Tibial nerve (tissue), 3 donors: ENCODE measurements at regions not wholly inside any gene's neighbourhood (a gene's known extent, or its start where the extent isn't known, plus 50 kb on each side); places are given as distances from the start of the nearest gene placed in this dataset.

Experiments used
- POLR2A ChIP-seq, 2 donors: fragments of 450-650 bp; IDR thresholded peaks; one replicate each; pipeline ENCODE4 v1.6.1; 2017; ENCODE audit warnings: antibody characterized with exemption in 2 of 2, mild to moderate bottlenecking in 2 of 2, moderate library complexity in 2 of 2
- TF ChIP-seq, protein P1 (sequence below), 5 experiments: fragments of 200-600 bp in 3 of 5; fragments of 450-650 bp in 2 of 5; sonication (generic) in 3 of 5; IDR thresholded peaks; one replicate each; pipeline ENCODE4 v1.5.1; 2016 to 2019; ENCODE audit warnings: antibody characterized with exemption in 5 of 5, mild to moderate bottlenecking in 3 of 5, moderate library complexity in 2 of 5

DNA sequence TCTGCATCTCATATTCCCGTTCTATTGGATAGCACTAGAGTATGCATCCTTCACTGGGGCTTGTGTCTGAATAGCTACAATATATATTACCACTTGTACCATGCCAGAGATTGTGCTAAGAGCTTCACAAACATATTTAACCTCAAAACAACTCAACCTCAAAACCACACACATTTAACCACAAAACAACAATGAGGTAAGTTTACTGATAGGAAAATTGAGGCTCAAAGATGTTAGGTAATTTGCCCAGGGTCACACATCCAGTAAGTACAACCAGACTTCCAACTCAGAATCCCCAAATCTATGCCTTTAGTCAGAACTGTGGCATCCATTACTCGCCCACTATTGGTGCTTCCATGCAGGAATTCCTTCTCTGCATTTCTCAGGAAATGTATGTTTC lies 220.0 kb downstream of the FAM43A start:
- TF ChIP-seq, protein P1, sequence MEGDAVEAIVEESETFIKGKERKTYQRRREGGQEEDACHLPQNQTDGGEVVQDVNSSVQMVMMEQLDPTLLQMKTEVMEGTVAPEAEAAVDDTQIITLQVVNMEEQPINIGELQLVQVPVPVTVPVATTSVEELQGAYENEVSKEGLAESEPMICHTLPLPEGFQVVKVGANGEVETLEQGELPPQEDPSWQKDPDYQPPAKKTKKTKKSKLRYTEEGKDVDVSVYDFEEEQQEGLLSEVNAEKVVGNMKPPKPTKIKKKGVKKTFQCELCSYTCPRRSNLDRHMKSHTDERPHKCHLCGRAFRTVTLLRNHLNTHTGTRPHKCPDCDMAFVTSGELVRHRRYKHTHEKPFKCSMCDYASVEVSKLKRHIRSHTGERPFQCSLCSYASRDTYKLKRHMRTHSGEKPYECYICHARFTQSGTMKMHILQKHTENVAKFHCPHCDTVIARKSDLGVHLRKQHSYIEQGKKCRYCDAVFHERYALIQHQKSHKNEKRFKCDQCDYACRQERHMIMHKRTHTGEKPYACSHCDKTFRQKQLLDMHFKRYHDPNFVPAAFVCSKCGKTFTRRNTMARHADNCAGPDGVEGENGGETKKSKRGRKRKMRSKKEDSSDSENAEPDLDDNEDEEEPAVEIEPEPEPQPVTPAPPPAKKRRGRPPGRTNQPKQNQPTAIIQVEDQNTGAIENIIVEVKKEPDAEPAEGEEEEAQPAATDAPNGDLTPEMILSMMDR (IDR thresholded peaks at IDR 0.05) = no peak
- no peak for TF ChIP-seq POLR2A (IDR thresholded peaks at IDR 0.05)
